ENCODE measurements at regions not wholly inside any gene's neighbourhood (a gene's known extent, or its start where the extent isn't known, plus 50 kb on each side); places are given as distances from the start of the nearest gene placed in this dataset.

DNA sequence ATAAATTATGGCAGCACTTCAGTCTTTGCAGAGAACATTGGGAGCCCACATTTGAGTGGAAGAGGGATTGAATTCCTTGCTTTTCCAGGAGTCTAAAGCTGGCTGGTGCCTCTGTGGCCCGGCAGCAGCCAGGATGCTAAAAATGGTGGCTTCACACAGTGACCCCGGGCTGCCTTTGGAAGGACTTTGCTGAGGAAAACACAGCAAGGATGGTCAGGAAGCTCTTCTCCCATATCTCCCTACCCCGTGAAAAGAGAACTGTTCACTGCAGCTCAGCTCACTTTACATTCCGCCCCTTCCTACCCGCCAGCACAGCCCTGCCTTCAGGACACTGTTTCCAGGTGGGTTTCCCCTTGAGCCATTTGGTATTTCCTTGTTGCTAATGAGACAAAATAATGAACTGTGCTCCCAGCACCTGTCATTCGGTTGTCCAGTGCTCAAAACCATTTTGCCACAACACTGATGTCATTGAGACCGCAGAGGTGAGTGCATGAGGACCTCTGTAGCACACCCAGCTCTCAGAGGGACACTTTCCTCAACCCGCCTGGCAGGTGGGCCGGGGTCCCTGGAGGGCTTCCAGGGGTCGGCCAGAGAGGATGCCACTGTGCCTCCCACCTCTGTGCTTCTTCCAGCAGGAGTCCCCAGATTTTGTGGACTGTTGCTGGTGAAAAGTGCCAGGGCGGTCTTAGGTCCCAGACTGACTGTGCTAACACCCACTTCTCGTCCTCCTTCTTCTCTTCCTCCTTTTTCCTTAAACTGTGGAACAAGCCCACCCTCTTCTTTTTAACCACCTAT lies 255.7 kb upstream of the PPP2R2D start:
- Histone ChIP-seq H3K4me1 (ENCODE audit: control extremely low read depth in 1 of 4, control insufficient read depth in 4 of 4, insufficient read depth in 4 of 4, low read length in 3 of 4) (no peaks in the 10 kb centered on the region), H3K27me3 (replicated peaks in 2 of 5; ENCODE audit: control insufficient read depth in 4 of 5, insufficient read depth in 5 of 5, low read length in 4 of 5) (peaks cover 0 to 21% (median 0%) of the 10 kb centered on the region in 5 experiments), H3K9me3 (ENCODE audit: control extremely low read depth in 1 of 5, control insufficient read depth in 4 of 5, insufficient read depth in 2 of 5, low read depth in 1 of 5, low read length in 4 of 5) (peaks cover 0 to 12% (median 2%) of the 10 kb centered on the region in 5 experiments), H3K36me3 (ENCODE audit: control insufficient read depth in 4 of 4, insufficient read depth in 4 of 4, low read length in 3 of 4) (no peaks in the 10 kb centered on the region), H3K27ac (ENCODE audit: insufficient read depth in 1 of 2, low read depth in 1 of 2, low read length in 2 of 2, poor library complexity in 1 of 2, severe bottlenecking in 2 of 2) (no peak overlapping the region), H3K4me3 (ENCODE audit: control insufficient read depth in 1 of 7, extremely low read depth in 1 of 7, insufficient read depth in 4 of 7, low read depth in 2 of 7, low read length in 6 of 7) (no peak overlapping the region)
- DNase-seq = no peak
- CTCF ChIA-PET = no interaction called here
- 86% methylated on average over 11 of the region's 12 CpGs for WGBS (ENCODE audit: insufficient coverage)
- POLR2A ChIA-PET = no interaction called here

DNA sequence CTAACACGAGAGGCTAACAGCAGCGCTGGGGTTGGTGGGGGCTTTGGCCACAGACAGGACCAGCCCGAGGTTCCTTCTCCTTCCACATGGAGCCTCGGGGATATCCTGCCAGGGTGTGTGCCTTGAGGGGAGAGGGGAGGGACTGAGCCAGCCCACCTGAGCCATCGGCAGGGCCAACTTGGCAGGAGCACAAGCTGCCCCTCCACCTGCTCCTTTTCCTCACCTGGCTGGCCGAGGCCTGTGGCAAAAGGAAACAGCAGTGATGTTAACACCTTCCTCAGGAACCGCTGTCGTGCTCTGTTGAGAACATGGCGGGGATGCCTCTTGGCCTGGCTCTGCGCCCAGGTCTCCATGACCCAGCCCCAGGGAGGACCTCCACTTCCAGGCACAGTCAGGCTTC lies 255.1 kb upstream of the PPP2R2D start:
- Histone ChIP-seq H3K9me3 (ENCODE audit: control extremely low read depth in 1 of 5, control insufficient read depth in 4 of 5, insufficient read depth in 2 of 5, low read depth in 1 of 5, low read length in 4 of 5) (peaks cover 0 to 8% (median 0%) of the 10 kb centered on the region in 5 experiments), H3K4me3 (ENCODE audit: control insufficient read depth in 1 of 7, extremely low read depth in 1 of 7, insufficient read depth in 4 of 7, low read depth in 2 of 7, low read length in 6 of 7) (no peak overlapping the region), H3K4me1 (ENCODE audit: control extremely low read depth in 1 of 4, control insufficient read depth in 4 of 4, insufficient read depth in 4 of 4, low read length in 3 of 4) (no peaks in the 10 kb centered on the region), H3K27ac (ENCODE audit: insufficient read depth in 1 of 2, low read depth in 1 of 2, low read length in 2 of 2, poor library complexity in 1 of 2, severe bottlenecking in 2 of 2) (no peak overlapping the region), H3K36me3 (ENCODE audit: control insufficient read depth in 4 of 4, insufficient read depth in 4 of 4, low read length in 3 of 4) (no peaks in the 10 kb centered on the region), H3K27me3 (replicated peaks in 2 of 5; ENCODE audit: control insufficient read depth in 4 of 5, insufficient read depth in 5 of 5, low read length in 4 of 5) (peaks cover 0 to 28% (median 2%) of the 10 kb centered on the region in 5 experiments)
- no peak for DNase-seq
- WGBS (ENCODE audit: insufficient coverage) = 96% methylated on average over 6 of the region's 10 CpGs
- ChIA-PET POLR2A (no interaction called here), CTCF (no interaction called here)

DNA sequence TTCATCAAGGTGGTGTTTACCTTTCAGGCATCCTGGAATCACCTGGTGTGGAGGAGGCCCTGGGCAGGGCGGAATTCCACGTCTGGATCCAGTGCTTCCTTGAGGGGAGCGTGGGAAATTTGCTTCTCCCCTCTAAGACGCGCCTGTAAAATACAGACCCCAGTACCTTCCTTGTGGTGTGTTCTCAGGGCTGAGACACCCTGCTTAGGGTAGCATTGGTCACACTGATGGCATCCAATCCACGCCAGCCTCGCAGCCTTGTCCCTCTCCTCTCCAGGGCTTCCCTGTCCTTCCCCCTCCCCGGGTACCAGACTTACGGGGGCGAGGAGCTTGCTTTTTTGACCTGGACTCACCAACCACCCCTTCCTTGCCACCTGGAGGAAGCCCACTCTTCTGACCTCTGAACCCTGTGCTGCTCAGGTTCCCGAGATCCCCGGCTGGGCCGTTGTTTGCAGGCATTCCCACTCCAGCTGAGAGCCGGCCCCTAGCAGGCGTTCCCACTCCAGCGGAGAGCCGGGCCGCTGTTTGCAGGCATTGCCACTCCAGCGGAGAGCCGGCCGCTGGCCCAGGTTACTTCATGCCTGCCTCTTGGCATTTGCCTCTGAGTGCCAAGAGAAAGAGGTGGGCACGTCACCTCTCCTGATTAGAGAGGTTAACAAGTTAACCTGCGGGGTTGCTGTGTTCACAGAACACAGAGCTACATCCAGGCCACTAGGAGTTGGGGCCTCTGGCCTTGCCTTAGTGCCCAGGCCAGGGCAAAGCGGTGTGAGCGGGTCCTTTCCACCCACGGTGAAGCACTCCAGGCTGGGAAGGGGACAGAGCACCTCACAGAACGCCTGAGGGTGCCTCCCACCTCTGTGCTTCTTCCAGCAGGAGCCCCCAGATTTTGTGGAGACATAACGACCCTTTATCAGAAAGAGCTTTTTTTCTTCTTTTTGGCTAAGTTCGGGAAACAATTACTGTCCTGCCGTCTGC lies 254.0 kb upstream of the PPP2R2D start:
- H3K4me3 ChIP-seq (ENCODE audit: control insufficient read depth in 1 of 7, extremely low read depth in 1 of 7, insufficient read depth in 4 of 7, low read depth in 2 of 7, low read length in 6 of 7) = no peak overlapping the region
- ChIA-PET POLR2A (no interaction called here), CTCF (no interaction called here)
- peaks cover 0 to 8% (median 0%) of the 10 kb centered on the region in 5 experiments for H3K9me3 ChIP-seq (ENCODE audit: control extremely low read depth in 1 of 5, control insufficient read depth in 4 of 5, insufficient read depth in 2 of 5, low read depth in 1 of 5, low read length in 4 of 5)
- DNase-seq = no peak
- H3K27ac ChIP-seq (ENCODE audit: insufficient read depth in 1 of 2, low read depth in 1 of 2, low read length in 2 of 2, poor library complexity in 1 of 2, severe bottlenecking in 2 of 2) = no peak overlapping the region
- H3K27me3 ChIP-seq (replicated peaks in 2 of 5; ENCODE audit: control insufficient read depth in 4 of 5, insufficient read depth in 5 of 5, low read length in 4 of 5) = peaks cover 0 to 39% (median 8%) of the 10 kb centered on the region in 5 experiments
- H3K4me1 ChIP-seq (ENCODE audit: control extremely low read depth in 1 of 4, control insufficient read depth in 4 of 4, insufficient read depth in 4 of 4, low read length in 3 of 4) = peaks cover 0 to 2% (median 0%) of the 10 kb centered on the region in 4 experiments
- H3K36me3 ChIP-seq (ENCODE audit: control insufficient read depth in 4 of 4, insufficient read depth in 4 of 4, low read length in 3 of 4) = no peaks in the 10 kb centered on the region
- WGBS (ENCODE audit: insufficient coverage) = 85% methylated on average over 24 of the region's 30 CpGs

DNA sequence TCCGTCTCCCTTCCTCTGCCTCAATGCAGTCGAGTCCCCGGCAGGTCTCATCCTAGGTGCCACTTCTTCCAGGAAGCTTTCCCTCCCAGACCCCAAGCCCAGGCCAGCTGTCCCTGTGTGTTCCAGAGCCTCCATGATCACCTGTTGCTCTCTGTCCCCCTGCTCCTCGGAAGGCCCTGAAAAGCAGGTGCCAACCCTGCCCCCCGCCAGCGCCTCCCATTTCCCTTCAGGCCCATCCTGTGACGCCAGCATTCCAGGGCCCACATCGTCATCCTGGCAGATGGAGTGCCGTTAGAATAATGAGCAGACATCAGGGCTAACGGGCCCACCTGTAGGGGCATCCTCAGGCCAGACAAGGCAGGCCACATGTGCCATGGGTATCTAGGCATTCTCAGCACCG lies 253.0 kb upstream of the PPP2R2D start:
- CTCF ChIA-PET = no interaction called here
- Histone ChIP-seq H3K4me1 (ENCODE audit: control extremely low read depth in 1 of 4, control insufficient read depth in 4 of 4, insufficient read depth in 4 of 4, low read length in 3 of 4) (peaks cover 0 to 7% (median 0%) of the 10 kb centered on the region in 4 experiments), H3K27me3 (replicated peaks in 2 of 5; ENCODE audit: control insufficient read depth in 4 of 5, insufficient read depth in 5 of 5, low read length in 4 of 5) (peaks cover 0 to 49% (median 10%) of the 10 kb centered on the region in 5 experiments), H3K9me3 (ENCODE audit: control extremely low read depth in 1 of 5, control insufficient read depth in 4 of 5, insufficient read depth in 2 of 5, low read depth in 1 of 5, low read length in 4 of 5) (peaks cover 0 to 8% (median 0%) of the 10 kb centered on the region in 5 experiments), H3K27ac (ENCODE audit: insufficient read depth in 1 of 2, low read depth in 1 of 2, low read length in 2 of 2, poor library complexity in 1 of 2, severe bottlenecking in 2 of 2) (no peak overlapping the region), H3K4me3 (ENCODE audit: control insufficient read depth in 1 of 7, extremely low read depth in 1 of 7, insufficient read depth in 4 of 7, low read depth in 2 of 7, low read length in 6 of 7) (no peak overlapping the region), H3K36me3 (ENCODE audit: control insufficient read depth in 4 of 4, insufficient read depth in 4 of 4, low read length in 3 of 4) (no peaks in the 10 kb centered on the region)
- DNase-seq = no peak
- POLR2A ChIA-PET = no interaction called here
- 88% methylated on average over 11 of the region's 11 CpGs for WGBS (ENCODE audit: insufficient coverage)

DNA sequence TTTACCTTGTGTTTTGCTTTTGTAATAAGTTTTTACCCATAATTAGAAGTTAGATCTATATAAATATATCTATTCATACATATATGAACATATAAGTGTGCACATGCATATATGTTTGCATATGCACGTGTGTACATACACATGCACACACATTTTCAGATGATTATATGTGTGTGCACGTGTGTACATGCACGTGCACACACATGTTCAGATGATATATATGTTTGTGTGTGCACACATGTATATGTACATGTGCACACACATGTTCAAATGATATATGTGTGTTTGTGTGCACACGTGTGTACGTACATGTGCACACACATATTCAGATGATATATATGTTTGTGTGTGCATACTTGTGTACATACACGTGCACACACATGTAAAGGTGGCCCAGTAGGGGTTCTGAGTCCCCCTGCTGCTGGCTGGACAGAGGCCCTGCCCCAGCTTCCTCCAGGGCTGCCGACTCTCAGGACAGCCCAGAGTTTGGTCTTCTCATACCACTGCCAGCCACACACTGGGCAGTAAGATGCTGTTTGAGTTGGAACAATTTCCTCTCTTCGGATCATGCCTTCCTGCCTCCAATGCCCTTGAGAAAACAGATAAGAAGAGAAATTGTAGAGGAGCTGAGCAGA lies 252.3 kb upstream of the PPP2R2D start:
- DNase-seq = no peak
- CTCF ChIA-PET = no interaction called here
- Histone ChIP-seq H3K4me1 (ENCODE audit: control extremely low read depth in 1 of 4, control insufficient read depth in 4 of 4, insufficient read depth in 4 of 4, low read length in 3 of 4) (peaks cover 0 to 7% (median 0%) of the 10 kb centered on the region in 4 experiments), H3K4me3 (ENCODE audit: control insufficient read depth in 1 of 7, extremely low read depth in 1 of 7, insufficient read depth in 4 of 7, low read depth in 2 of 7, low read length in 6 of 7) (no peak overlapping the region), H3K27me3 (replicated peaks in 2 of 5; ENCODE audit: control insufficient read depth in 4 of 5, insufficient read depth in 5 of 5, low read length in 4 of 5) (peaks cover 0 to 56% (median 10%) of the 10 kb centered on the region in 5 experiments), H3K27ac (ENCODE audit: insufficient read depth in 1 of 2, low read depth in 1 of 2, low read length in 2 of 2, poor library complexity in 1 of 2, severe bottlenecking in 2 of 2) (no peak overlapping the region), H3K9me3 (ENCODE audit: control extremely low read depth in 1 of 5, control insufficient read depth in 4 of 5, insufficient read depth in 2 of 5, low read depth in 1 of 5, low read length in 4 of 5) (peaks cover 0 to 6% (median 0%) of the 10 kb centered on the region in 5 experiments), H3K36me3 (ENCODE audit: control insufficient read depth in 4 of 4, insufficient read depth in 4 of 4, low read length in 3 of 4) (no peaks in the 10 kb centered on the region)
- WGBS (ENCODE audit: insufficient coverage) = 60% methylated on average over 4 of the region's 8 CpGs
- POLR2A ChIA-PET = no interaction called here

DNA sequence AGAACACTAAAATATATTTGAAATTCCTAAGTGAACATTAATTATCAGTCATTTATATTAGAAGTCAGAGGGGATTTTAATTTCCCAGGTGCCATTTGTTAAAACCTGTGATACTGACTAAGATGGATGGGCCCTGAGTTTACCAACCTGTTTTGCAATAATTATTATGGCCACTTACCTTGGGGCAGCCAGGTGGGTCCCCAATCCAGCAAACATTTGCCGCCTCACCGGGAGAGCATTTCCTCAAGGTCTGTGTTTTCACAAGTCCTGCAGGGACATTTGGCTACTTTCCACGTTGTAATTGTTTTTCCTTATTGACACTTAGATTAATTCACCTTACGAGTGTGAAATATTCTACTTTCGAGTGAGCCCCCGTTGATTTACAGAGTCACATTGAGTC lies 251.2 kb upstream of the PPP2R2D start:
- ChIA-PET CTCF (no interaction called here), POLR2A (no interaction called here)
- H3K27ac ChIP-seq (ENCODE audit: insufficient read depth in 1 of 2, low read depth in 1 of 2, low read length in 2 of 2, poor library complexity in 1 of 2, severe bottlenecking in 2 of 2) = no peak overlapping the region
- no peaks in the 10 kb centered on the region for H3K36me3 ChIP-seq (ENCODE audit: control insufficient read depth in 4 of 4, insufficient read depth in 4 of 4, low read length in 3 of 4)
- no peak overlapping the region for H3K4me3 ChIP-seq (ENCODE audit: control insufficient read depth in 1 of 7, extremely low read depth in 1 of 7, insufficient read depth in 4 of 7, low read depth in 2 of 7, low read length in 6 of 7)
- DNase-seq = no peak
- WGBS (ENCODE audit: insufficient coverage) = 58% methylated on average over 4 of the region's 6 CpGs
- H3K9me3 ChIP-seq (ENCODE audit: control extremely low read depth in 1 of 5, control insufficient read depth in 4 of 5, insufficient read depth in 2 of 5, low read depth in 1 of 5, low read length in 4 of 5) = peaks cover 0 to 6% (median 0%) of the 10 kb centered on the region in 5 experiments
- H3K4me1 ChIP-seq (ENCODE audit: control extremely low read depth in 1 of 4, control insufficient read depth in 4 of 4, insufficient read depth in 4 of 4, low read length in 3 of 4) = peaks cover 0 to 7% (median 0%) of the 10 kb centered on the region in 4 experiments
- H3K27me3 ChIP-seq (replicated peaks in 2 of 5; ENCODE audit: control insufficient read depth in 4 of 5, insufficient read depth in 5 of 5, low read length in 4 of 5) = peaks cover 0 to 60% (median 10%) of the 10 kb centered on the region in 5 experiments

Data from common myeloid progenitor, CD34-positive (primary cell).